HEK293 (cell line): ENCODE measurements at regions not wholly inside any gene's neighbourhood (a gene's known extent, or its start where the extent isn't known, plus 50 kb on each side); places are given as distances from the start of the nearest gene placed in this dataset.

Source experiments
- CTCF ChIA-PET: fragments of 350-600 bp; formaldehyde crosslinking; extraction: SDS; loops from one replicate; lab custom pipeline; 2021; ENCODE audit warnings: antibody characterized with exemption; lab: Yijun Ruan, JAX
- POLR2A ChIA-PET: fragments of 300-600 bp; formaldehyde crosslinking; extraction: SDS; loops from one replicate; lab custom pipeline; 2020; ENCODE audit warnings: antibody characterized with exemption, inconsistent platforms; lab: Yijun Ruan, JAX
- H3K27ac ChIP-seq: fragments of 200-500 bp; sonication (Bioruptor generic); 2 replicates; pipeline ENCODE4 v1.5.1; 2014; ENCODE audit warnings: low read depth, low read length, control low read depth, inconsistent platforms; ENCODE audit errors: extremely low read depth
- H3K36me3 ChIP-seq, 2 experiments: fragments of 200-500 bp in 1 of 2; sonication (Bioruptor generic) in 1 of 2; 1 replicate in 1 of 2; 2 replicates in 1 of 2; pipeline ENCODE4 v1.5.1; 2014 to 2017; ENCODE audit warnings: inconsistent platforms in 2 of 2, low read length in 2 of 2; ENCODE audit not compliant: control insufficient read depth in 2 of 2, insufficient read depth in 1 of 2
- H3K4me1 ChIP-seq: fragments of 200-500 bp; sonication (Bioruptor generic); 2 replicates; pipeline ENCODE4 v1.5.1; 2014; ENCODE audit warnings: mild to moderate bottlenecking, low read length, inconsistent platforms; ENCODE audit not compliant: control insufficient read depth, insufficient read depth
- H3K4me3 ChIP-seq: 2 replicates; pipeline ENCODE4 v1.5.1; 2011; ENCODE audit warnings: low read depth, mild to moderate bottlenecking, control low read depth, low read length, moderate library complexity
- H3K9me3 ChIP-seq: fragments of 200-500 bp; sonication (Bioruptor generic); 2 replicates; pipeline ENCODE4 v1.5.1; 2014; ENCODE audit warnings: low read depth, low read length, inconsistent platforms; ENCODE audit not compliant: control insufficient read depth, insufficient read depth
- SETDB1 ChIP-seq: IDR thresholded peaks from one replicate; pipeline ENCODE4 v1.6.1; 2017; ENCODE audit warnings: mild to moderate bottlenecking, low read length, moderate library complexity, mixed read lengths; ENCODE audit not compliant: insufficient read length
- ZBTB17 ChIP-seq: fragments of 450-650 bp; formaldehyde crosslinking; IDR thresholded peaks from 2 replicates; pipeline ENCODE4 v1.5.1; 2016; ENCODE audit warnings: missing biosample characterization, missing genetic modification characterization
- ZIC2 ChIP-seq: fragments of 450-650 bp; formaldehyde crosslinking; IDR thresholded peaks from 2 replicates; pipeline ENCODE4 v1.5.1; 2016; ENCODE audit warnings: missing biosample characterization, missing genetic modification characterization
- ZNF174 ChIP-seq: fragments of 450-650 bp; formaldehyde crosslinking; IDR thresholded peaks from 2 replicates; pipeline ENCODE4 v1.5.0; 2017; ENCODE audit warnings: missing biosample characterization, mild to moderate bottlenecking, missing genetic modification characterization
- ZNF248 ChIP-seq: fragments of 450-650 bp; formaldehyde crosslinking; IDR thresholded peaks from 2 replicates; pipeline ENCODE4 v1.5.1; 2017; ENCODE audit warnings: missing biosample characterization, missing genetic modification characterization
- ZNF426 ChIP-seq: fragments of 450-650 bp; formaldehyde crosslinking; IDR thresholded peaks from 2 replicates; pipeline ENCODE4 v1.5.1; 2017; ENCODE audit warnings: missing biosample characterization, missing genetic modification characterization, mild to moderate bottlenecking, inconsistent platforms, moderate library complexity
- ZNF610 ChIP-seq: fragments of 450-650 bp; formaldehyde crosslinking; IDR thresholded peaks from 2 replicates; pipeline ENCODE4 v1.5.1; 2016; ENCODE audit warnings: missing biosample characterization, missing genetic modification characterization, borderline replicate concordance
- ZNF623 ChIP-seq: fragments of 450-650 bp; formaldehyde crosslinking; IDR thresholded peaks from 2 replicates; pipeline ENCODE4 v1.5.1; 2016; ENCODE audit warnings: missing biosample characterization, missing genetic modification characterization
- ZNF707 ChIP-seq: fragments of 450-650 bp; formaldehyde crosslinking; IDR thresholded peaks from 2 replicates; pipeline ENCODE4 v1.5.1; 2016; ENCODE audit warnings: missing biosample characterization, missing genetic modification characterization
- ZNF785 ChIP-seq: fragments of 450-650 bp; formaldehyde crosslinking; IDR thresholded peaks from 2 replicates; pipeline ENCODE4 v1.5.1; 2016; ENCODE audit warnings: missing biosample characterization, missing genetic modification characterization
- ZNF791 ChIP-seq: fragments of 450-650 bp; formaldehyde crosslinking; IDR thresholded peaks from 2 replicates; pipeline ENCODE4 v1.5.1; 2016; ENCODE audit warnings: missing biosample characterization, missing genetic modification characterization
- ZSCAN23 ChIP-seq: fragments of 450-650 bp; formaldehyde crosslinking; IDR thresholded peaks from 2 replicates; pipeline ENCODE4 v1.5.1; 2016; ENCODE audit warnings: missing biosample characterization, missing genetic modification characterization
- ZXDB ChIP-seq: fragments of 450-650 bp; formaldehyde crosslinking; IDR thresholded peaks from 2 replicates; pipeline ENCODE4 v1.5.1; 2016; ENCODE audit warnings: missing biosample characterization, missing genetic modification characterization
- TF ChIP-seq, protein P1 (sequence below): fragments of 450-650 bp; formaldehyde crosslinking; IDR thresholded peaks from 2 replicates; pipeline ENCODE4 v1.5.1; 2017; ENCODE audit warnings: missing biosample characterization, missing genetic modification characterization
- TF ChIP-seq, protein P2 (sequence below): fragments of 450-650 bp; formaldehyde crosslinking; IDR thresholded peaks from 2 replicates; pipeline ENCODE4 v1.5.1; 2016; ENCODE audit warnings: missing biosample characterization, missing genetic modification characterization
- TF ChIP-seq, protein P3 (sequence below): fragments of 450-650 bp; formaldehyde crosslinking; conservative IDR thresholded peaks from 2 replicates; pipeline ENCODE4 v1.5.1; 2016; ENCODE audit warnings: low read depth, missing biosample characterization, missing genetic modification characterization
- TF ChIP-seq, protein P4 (sequence below): fragments of 450-650 bp; formaldehyde crosslinking; IDR thresholded peaks from 2 replicates; pipeline ENCODE4 v1.5.1; 2016; ENCODE audit warnings: missing biosample characterization, missing genetic modification characterization, low read depth
- TF ChIP-seq, protein P5 (sequence below): fragments of 450-650 bp; formaldehyde crosslinking; IDR thresholded peaks from 2 replicates; pipeline ENCODE4 v1.5.1; 2016; ENCODE audit warnings: missing biosample characterization, missing genetic modification characterization

DNA sequence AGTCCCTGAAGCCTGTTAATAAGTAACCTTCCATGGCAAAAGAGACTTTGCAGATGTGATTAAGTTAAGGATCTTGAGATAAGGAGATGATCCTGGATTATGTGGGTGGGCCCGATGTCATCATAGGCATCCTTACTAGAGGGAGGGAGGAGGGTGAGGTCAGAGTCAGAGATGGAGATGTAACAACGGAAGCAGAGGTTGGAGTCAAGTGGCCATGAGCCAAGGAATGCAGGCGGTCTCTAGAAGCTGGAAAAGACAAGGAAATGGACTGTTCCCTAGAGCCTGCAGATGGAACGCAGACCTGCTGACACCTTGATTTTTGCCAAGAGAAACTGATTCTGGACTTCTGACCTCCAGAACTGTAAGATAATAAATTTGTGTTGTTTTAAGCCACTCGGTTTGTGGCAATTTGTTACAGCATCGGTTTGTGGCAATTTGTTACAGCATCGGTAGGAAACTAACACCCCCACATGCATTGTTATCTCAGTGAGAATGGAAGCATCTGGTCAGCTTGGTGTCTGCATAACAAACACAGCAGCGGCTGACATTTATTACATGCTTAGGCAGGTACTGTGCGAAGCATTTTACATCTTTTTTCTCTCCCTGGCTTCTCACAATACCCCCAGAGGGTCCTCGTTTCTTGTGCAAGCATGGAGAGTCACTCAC is 55.6 kb downstream of the CLDN34 start:
- ChIA-PET CTCF (no interaction called here), POLR2A (no interaction called here)
- H3K27ac ChIP-seq, result no peak overlapping the region
- no peak for TF ChIP-seq ZXDB (tag by site-specific recombination)
- TF ChIP-seq SETDB1, result peak; percentile 64
- no peaks in the 10 kb centered on the region for H3K36me3 ChIP-seq
- no peak overlapping the region for H3K4me3 ChIP-seq
- H3K4me1 ChIP-seq, result no peaks in the 10 kb centered on the region
- H3K9me3 ChIP-seq, result no peaks in the 10 kb centered on the region

DNA sequence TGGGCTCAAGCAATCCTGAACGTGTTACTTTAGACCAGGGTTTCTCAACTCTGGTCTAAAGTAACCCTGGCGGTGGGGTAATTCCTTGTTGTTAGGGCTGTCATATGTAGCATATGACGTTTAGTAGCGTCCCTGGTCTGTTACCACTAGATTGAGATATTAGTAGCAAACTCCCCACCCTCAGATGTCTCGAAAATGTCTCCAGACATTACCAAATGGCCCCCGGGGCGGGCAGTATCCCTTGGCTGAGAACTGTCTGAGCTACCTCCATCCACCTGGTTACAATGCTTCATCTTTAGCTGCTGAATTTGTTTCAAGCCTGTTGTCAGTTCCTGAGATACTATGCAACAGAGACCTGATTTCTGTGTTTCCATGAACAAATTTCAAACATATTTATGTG is 56.7 kb downstream of the CLDN34 start:
- CTCF ChIA-PET, result interaction anchor here (0.5 kb wide), 1 partner anchor 1284 kb away, joined by 3 read pairs; no protein-coding TSS in a partner anchor
- H3K27ac ChIP-seq, result no peak overlapping the region
- H3K9me3 ChIP-seq, result no peaks in the 10 kb centered on the region
- H3K4me1 ChIP-seq, result no peaks in the 10 kb centered on the region
- H3K4me3 ChIP-seq, result no peak overlapping the region
- no peaks in the 10 kb centered on the region for H3K36me3 ChIP-seq
- TF ChIP-seq ZNF248 (tag by site-specific recombination), result no peak
- no peak for TF ChIP-seq ZIC2 (tag by site-specific recombination)
- TF ChIP-seq, protein P1, sequence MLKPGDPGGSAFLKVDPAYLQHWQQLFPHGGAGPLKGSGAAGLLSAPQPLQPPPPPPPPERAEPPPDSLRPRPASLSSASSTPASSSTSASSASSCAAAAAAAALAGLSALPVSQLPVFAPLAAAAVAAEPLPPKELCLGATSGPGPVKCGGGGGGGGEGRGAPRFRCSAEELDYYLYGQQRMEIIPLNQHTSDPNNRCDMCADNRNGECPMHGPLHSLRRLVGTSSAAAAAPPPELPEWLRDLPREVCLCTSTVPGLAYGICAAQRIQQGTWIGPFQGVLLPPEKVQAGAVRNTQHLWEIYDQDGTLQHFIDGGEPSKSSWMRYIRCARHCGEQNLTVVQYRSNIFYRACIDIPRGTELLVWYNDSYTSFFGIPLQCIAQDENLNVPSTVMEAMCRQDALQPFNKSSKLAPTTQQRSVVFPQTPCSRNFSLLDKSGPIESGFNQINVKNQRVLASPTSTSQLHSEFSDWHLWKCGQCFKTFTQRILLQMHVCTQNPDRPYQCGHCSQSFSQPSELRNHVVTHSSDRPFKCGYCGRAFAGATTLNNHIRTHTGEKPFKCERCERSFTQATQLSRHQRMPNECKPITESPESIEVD, result no peak
- TF ChIP-seq, protein P2, sequence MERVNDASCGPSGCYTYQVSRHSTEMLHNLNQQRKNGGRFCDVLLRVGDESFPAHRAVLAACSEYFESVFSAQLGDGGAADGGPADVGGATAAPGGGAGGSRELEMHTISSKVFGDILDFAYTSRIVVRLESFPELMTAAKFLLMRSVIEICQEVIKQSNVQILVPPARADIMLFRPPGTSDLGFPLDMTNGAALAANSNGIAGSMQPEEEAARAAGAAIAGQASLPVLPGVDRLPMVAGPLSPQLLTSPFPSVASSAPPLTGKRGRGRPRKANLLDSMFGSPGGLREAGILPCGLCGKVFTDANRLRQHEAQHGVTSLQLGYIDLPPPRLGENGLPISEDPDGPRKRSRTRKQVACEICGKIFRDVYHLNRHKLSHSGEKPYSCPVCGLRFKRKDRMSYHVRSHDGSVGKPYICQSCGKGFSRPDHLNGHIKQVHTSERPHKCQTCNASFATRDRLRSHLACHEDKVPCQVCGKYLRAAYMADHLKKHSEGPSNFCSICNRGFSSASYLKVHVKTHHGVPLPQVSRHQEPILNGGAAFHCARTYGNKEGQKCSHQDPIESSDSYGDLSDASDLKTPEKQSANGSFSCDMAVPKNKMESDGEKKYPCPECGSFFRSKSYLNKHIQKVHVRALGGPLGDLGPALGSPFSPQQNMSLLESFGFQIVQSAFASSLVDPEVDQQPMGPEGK (tag by site-specific recombination), result no peak
- TF ChIP-seq, protein P3, sequence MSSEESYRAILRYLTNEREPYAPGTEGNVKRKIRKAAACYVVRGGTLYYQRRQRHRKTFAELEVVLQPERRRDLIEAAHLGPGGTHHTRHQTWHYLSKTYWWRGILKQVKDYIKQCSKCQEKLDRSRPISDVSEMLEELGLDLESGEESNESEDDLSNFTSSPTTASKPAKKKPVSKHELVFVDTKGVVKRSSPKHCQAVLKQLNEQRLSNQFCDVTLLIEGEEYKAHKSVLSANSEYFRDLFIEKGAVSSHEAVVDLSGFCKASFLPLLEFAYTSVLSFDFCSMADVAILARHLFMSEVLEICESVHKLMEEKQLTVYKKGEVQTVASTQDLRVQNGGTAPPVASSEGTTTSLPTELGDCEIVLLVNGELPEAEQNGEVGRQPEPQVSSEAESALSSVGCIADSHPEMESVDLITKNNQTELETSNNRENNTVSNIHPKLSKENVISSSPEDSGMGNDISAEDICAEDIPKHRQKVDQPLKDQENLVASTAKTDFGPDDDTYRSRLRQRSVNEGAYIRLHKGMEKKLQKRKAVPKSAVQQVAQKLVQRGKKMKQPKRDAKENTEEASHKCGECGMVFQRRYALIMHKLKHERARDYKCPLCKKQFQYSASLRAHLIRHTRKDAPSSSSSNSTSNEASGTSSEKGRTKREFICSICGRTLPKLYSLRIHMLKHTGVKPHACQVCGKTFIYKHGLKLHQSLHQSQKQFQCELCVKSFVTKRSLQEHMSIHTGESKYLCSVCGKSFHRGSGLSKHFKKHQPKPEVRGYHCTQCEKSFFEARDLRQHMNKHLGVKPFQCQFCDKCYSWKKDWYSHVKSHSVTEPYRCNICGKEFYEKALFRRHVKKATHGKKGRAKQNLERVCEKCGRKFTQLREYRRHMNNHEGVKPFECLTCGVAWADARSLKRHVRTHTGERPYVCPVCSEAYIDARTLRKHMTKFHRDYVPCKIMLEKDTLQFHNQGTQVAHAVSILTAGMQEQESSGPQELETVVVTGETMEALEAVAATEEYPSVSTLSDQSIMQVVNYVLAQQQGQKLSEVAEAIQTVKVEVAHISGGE, result no peak
- TF ChIP-seq ZNF426 (tag by site-specific recombination), result no peak
- TF ChIP-seq, protein P4, sequence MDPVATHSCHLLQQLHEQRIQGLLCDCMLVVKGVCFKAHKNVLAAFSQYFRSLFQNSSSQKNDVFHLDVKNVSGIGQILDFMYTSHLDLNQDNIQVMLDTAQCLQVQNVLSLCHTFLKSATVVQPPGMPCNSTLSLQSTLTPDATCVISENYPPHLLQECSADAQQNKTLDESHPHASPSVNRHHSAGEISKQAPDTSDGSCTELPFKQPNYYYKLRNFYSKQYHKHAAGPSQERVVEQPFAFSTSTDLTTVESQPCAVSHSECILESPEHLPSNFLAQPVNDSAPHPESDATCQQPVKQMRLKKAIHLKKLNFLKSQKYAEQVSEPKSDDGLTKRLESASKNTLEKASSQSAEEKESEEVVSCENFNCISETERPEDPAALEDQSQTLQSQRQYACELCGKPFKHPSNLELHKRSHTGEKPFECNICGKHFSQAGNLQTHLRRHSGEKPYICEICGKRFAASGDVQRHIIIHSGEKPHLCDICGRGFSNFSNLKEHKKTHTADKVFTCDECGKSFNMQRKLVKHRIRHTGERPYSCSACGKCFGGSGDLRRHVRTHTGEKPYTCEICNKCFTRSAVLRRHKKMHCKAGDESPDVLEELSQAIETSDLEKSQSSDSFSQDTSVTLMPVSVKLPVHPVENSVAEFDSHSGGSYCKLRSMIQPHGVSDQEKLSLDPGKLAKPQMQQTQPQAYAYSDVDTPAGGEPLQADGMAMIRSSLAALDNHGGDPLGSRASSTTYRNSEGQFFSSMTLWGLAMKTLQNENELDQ (tag by site-specific recombination), result no peak
- no peak for TF ChIP-seq ZSCAN23
- no peak for TF ChIP-seq ZNF623 (tag by site-specific recombination)
- no peak for TF ChIP-seq ZNF610 (tag by site-specific recombination)
- no peak for TF ChIP-seq ZNF785 (tag by site-specific recombination)
- TF ChIP-seq ZNF174, result no peak
- no peak for TF ChIP-seq ZBTB17 (tag by site-specific recombination)
- TF ChIP-seq, protein P5, sequence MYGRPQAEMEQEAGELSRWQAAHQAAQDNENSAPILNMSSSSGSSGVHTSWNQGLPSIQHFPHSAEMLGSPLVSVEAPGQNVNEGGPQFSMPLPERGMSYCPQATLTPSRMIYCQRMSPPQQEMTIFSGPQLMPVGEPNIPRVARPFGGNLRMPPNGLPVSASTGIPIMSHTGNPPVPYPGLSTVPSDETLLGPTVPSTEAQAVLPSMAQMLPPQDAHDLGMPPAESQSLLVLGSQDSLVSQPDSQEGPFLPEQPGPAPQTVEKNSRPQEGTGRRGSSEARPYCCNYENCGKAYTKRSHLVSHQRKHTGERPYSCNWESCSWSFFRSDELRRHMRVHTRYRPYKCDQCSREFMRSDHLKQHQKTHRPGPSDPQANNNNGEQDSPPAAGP (tag by site-specific recombination), result no peak
- TF ChIP-seq ZNF707 (tag by site-specific recombination), result no peak
- TF ChIP-seq ZNF791 (tag by site-specific recombination), result no peak
- POLR2A ChIA-PET, result no interaction called here
